ENCODE measurements at regions not wholly inside any gene's neighbourhood (a gene's known extent, or its start where the extent isn't known, plus 50 kb on each side); places are given as distances from the start of the nearest gene placed in this dataset.

- no peaks in the 10 kb centered on the region for H3K36me3 ChIP-seq (ENCODE audit: control insufficient read depth in 2 of 2, insufficient read depth in 1 of 2, low read length in 2 of 2)
- no peaks in the 10 kb centered on the region for H3K9me3 ChIP-seq (ENCODE audit: control insufficient read depth, insufficient read depth, low read depth, low read length)
- no peak overlapping the region for H3K27ac ChIP-seq (ENCODE audit: extremely low read depth, low read depth, low read length)
- no peak overlapping the region for H3K4me3 ChIP-seq (ENCODE audit: low read depth, low read length)
- TF ChIP-seq ZBTB20 (tag by site-specific recombination; IDR thresholded peaks at IDR 0.05) (no peak), PRDM4 (tag by site-specific recombination; IDR thresholded peaks at IDR 0.05) (no peak)
- CTCF ChIA-PET = interaction anchor here (0.6 kb wide), 1 partner anchor 13 kb away, joined by 3 read pairs; no protein-coding TSS in a partner anchor
- no peaks in the 10 kb centered on the region for H3K4me1 ChIP-seq (ENCODE audit: control insufficient read depth, insufficient read depth, low read length)
- POLR2A ChIA-PET = no interaction called here
These were observed 101.7 kb upstream of the ZSWIM2 start for GRCh38 chr2:186950694-186951093.

GRCh38 chr2:186949726-186950256, 100.8 kb upstream of the ZSWIM2 start:
- ChIA-PET POLR2A (no interaction called here), CTCF (interaction anchor here (0.6 kb wide), 1 partner anchor 12 kb away, joined by 3 read pairs; no protein-coding TSS in a partner anchor)
- Histone ChIP-seq H3K4me3 (ENCODE audit: low read depth, low read length) (no peak overlapping the region), H3K36me3 (ENCODE audit: control insufficient read depth in 2 of 2, insufficient read depth in 1 of 2, low read length in 2 of 2) (no peaks in the 10 kb centered on the region), H3K27ac (ENCODE audit: extremely low read depth, low read depth, low read length) (no peak overlapping the region), H3K9me3 (ENCODE audit: control insufficient read depth, insufficient read depth, low read depth, low read length) (no peaks in the 10 kb centered on the region), H3K4me1 (ENCODE audit: control insufficient read depth, insufficient read depth, low read length) (no peaks in the 10 kb centered on the region)
- TF ChIP-seq ZBTB8A (tag by site-specific recombination; IDR thresholded peaks at IDR 0.05) = no peak
- no peak for TF ChIP-seq ZNF791 (tag by site-specific recombination; IDR thresholded peaks at IDR 0.05)
- no peak for TF ChIP-seq PRDM10 (tag by site-specific recombination; IDR thresholded peaks at IDR 0.05)
- no peak for TF ChIP-seq ZNF521 (tag by site-specific recombination; IDR thresholded peaks at IDR 0.05)
- TF ChIP-seq INSM2 (tag by site-specific recombination; IDR thresholded peaks at IDR 0.05) = no peak
- no peak for TF ChIP-seq PRDM2 (tag by site-specific recombination; IDR thresholded peaks at IDR 0.05; ENCODE audit: borderline replicate concordance)
- TF ChIP-seq GLIS1 (tag by site-specific recombination; IDR thresholded peaks at IDR 0.05) = no peak
- no peak for TF ChIP-seq KLF7 (tag by site-specific recombination; IDR thresholded peaks at IDR 0.05; ENCODE audit: borderline replicate concordance)
- no peak for TF ChIP-seq ZNF561 (tag by site-specific recombination; IDR thresholded peaks at IDR 0.05; ENCODE audit: borderline replicate concordance)
- TF ChIP-seq ZNF140 (tag by site-specific recombination; IDR thresholded peaks at IDR 0.05) = no peak
- no peak for TF ChIP-seq ZNF677 (tag by site-specific recombination; IDR thresholded peaks at IDR 0.05)
- TF ChIP-seq PBX3 (CRISPR knock-in tag; IDR thresholded peaks at IDR 0.05) = no peak
- TF ChIP-seq ZNF157 (tag by site-specific recombination; IDR thresholded peaks at IDR 0.05) = no peak
- no peak for TF ChIP-seq ZNF776 (tag by site-specific recombination; IDR thresholded peaks at IDR 0.05; ENCODE audit: borderline replicate concordance)

All from HEK293 (cell line).